Prostate gland (tissue), 2 donors: ENCODE measurements at regions not wholly inside any gene's neighbourhood (a gene's known extent, or its start where the extent isn't known, plus 50 kb on each side); places are given as distances from the start of the nearest gene placed in this dataset.

Experiments used
- DNase-seq: peaks from one replicate; pipeline ENCODE4 v3.0.0-alpha.2; 2019; ENCODE audit warnings: low spot score
- H3K27ac ChIP-seq, 2 donors: fragments of 200-600 bp; sonication (generic); 2 replicates each; pipeline ENCODE4 v1.5.1; 2017 to 2019
- H3K27me3 ChIP-seq: fragments of 200-600 bp; sonication (generic); replicated peaks from 2 replicates; pipeline ENCODE4 v1.5.1; 2019; ENCODE audit not compliant: insufficient read depth
- H3K36me3 ChIP-seq, 2 donors: fragments of 200-600 bp; sonication (generic); 1 replicate in 1 of 2; 2 replicates in 1 of 2; pipeline versions ENCODE4 v1.5.1 to v1.8.1; 2017 to 2019
- H3K4me1 ChIP-seq: fragments of 200-600 bp; sonication (generic); replicated peaks from 2 replicates; pipeline ENCODE4 v1.5.1; 2019
- H3K4me3 ChIP-seq, 2 donors: fragments of 200-600 bp; sonication (generic); 2 replicates each; pipeline ENCODE4 v1.5.1; 2017 to 2019
- H3K9me3 ChIP-seq: fragments of 200-600 bp; sonication (generic); 2 replicates; pipeline ENCODE4 v1.5.1; 2017
- POLR2A ChIP-seq: fragments of 450-650 bp; IDR thresholded peaks from one replicate; pipeline ENCODE4 v1.6.1; 2016; ENCODE audit warnings: antibody characterized with exemption, mild to moderate bottlenecking
- POLR2AphosphoS5 ChIP-seq: sonication (generic); formaldehyde crosslinking; IDR thresholded peaks from one replicate; pipeline ENCODE4 v1.6.1; 2017; ENCODE audit warnings: antibody characterized with exemption
- whole genome bisulfite sequencing: methylation state at CpG from one replicate; pipeline ENCODE4 v1.1.5; 2018; 5-methylcytosine and 5-hydroxymethylcytosine counted together
- intact Hi-C: fragments of 100-400 bp; cut with DNase I; formaldehyde crosslinking; loops from one replicate; pipeline ENCODE4 v1.14.2; 2022
- TF ChIP-seq, protein P1 (sequence below), 4 experiments: fragments of 200-600 bp in 2 of 4; fragments of 450-650 bp in 2 of 4; sonication (generic) in 2 of 4; IDR thresholded peaks; 1 replicate in 3 of 4; 2 replicates in 1 of 4; pipeline ENCODE4 v1.5.1; 2016 to 2019; ENCODE audit warnings: antibody characterized with exemption in 4 of 4, mild to moderate bottlenecking in 2 of 4, moderate library complexity in 2 of 4

DNA sequence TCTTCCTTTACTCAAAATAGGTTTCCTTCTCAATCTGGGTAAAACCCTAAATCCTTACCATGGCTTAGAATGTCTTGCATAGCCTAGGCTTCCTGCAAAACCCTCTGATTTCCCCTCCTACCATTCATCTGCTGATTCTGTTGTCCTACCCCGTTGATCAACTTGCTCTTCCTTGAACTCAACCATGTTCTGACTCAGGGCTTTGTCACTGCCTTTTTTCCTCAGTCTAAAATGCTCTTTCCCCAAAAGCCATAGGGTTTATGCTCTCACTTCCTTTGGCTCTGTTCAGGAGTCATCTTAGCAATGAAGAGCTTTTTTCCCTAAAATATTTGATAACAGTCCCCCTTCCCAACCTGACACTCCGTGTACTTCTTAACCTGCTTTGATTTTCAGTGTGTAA is 79.4 kb upstream of the IZUMO3 start:
- H3K27ac ChIP-seq, result no peak overlapping the region
- H3K36me3 ChIP-seq, result no peaks in the 10 kb centered on the region
- no peak for DNase-seq
- no peak for TF ChIP-seq POLR2A
- TF ChIP-seq POLR2AphosphoS5, result no peak
- TF ChIP-seq, protein P1, sequence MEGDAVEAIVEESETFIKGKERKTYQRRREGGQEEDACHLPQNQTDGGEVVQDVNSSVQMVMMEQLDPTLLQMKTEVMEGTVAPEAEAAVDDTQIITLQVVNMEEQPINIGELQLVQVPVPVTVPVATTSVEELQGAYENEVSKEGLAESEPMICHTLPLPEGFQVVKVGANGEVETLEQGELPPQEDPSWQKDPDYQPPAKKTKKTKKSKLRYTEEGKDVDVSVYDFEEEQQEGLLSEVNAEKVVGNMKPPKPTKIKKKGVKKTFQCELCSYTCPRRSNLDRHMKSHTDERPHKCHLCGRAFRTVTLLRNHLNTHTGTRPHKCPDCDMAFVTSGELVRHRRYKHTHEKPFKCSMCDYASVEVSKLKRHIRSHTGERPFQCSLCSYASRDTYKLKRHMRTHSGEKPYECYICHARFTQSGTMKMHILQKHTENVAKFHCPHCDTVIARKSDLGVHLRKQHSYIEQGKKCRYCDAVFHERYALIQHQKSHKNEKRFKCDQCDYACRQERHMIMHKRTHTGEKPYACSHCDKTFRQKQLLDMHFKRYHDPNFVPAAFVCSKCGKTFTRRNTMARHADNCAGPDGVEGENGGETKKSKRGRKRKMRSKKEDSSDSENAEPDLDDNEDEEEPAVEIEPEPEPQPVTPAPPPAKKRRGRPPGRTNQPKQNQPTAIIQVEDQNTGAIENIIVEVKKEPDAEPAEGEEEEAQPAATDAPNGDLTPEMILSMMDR (IDR thresholded peaks at IDR 0.05), result no peak
- WGBS, result 76% methylated on average over 2 of the region's 2 CpGs
- H3K4me3 ChIP-seq, result no peak overlapping the region
- no peaks in the 10 kb centered on the region for H3K9me3 ChIP-seq
- no peaks in the 10 kb centered on the region for H3K27me3 ChIP-seq
- H3K4me1 ChIP-seq, result no peaks in the 10 kb centered on the region
- intact Hi-C loops, result no loop called here

DNA sequence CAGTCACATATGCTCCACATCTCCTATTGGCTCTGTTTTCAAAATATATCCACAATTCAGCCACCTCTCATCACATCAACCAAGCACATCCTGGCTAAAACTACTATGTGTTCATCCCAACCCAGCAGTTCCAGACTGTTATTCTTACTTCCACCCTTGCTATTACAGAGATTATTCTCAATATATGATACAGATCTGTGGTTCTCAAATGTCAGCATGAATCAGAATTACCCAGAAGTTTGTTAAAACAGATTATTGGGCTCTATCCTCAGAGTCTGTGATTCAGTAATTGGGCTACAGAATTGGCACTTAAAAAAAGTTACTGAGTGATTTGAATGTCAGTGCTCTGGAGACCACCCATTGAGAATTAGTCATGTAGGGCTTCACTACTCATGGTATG is 78.8 kb upstream of the IZUMO3 start:
- no peak for TF ChIP-seq POLR2A
- H3K27ac ChIP-seq, result no peak overlapping the region
- no peak overlapping the region for H3K4me3 ChIP-seq
- intact Hi-C loops, result no loop called here
- no peaks in the 10 kb centered on the region for H3K9me3 ChIP-seq
- no peak for DNase-seq
- H3K27me3 ChIP-seq, result no peaks in the 10 kb centered on the region
- no peaks in the 10 kb centered on the region for H3K4me1 ChIP-seq
- no peaks in the 10 kb centered on the region for H3K36me3 ChIP-seq

DNA sequence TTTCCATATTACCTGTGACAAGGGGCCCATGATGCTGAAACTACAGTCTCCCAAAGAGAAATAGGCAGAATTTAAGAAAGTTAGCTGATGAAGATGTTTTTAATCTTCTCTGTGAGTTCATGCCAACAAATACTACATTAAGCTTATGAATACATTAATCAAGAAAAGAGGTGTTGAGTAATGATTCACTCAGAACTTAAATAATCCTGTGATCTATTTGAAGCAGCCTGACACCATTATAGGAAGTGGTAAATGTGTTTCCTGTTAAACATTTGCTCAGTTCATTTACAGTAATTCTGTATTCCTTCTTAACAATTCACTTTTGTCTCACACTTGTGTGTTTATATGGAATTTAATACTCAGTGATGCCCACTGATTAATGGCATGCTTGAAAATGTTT is 75.0 kb upstream of the IZUMO3 start:
- Histone ChIP-seq H3K9me3 (no peaks in the 10 kb centered on the region), H3K4me3 (no peak overlapping the region), H3K27ac (no peak overlapping the region), H3K27me3 (no peaks in the 10 kb centered on the region), H3K4me1 (no peaks in the 10 kb centered on the region), H3K36me3 (no peaks in the 10 kb centered on the region)
- TF ChIP-seq, protein P1 (IDR thresholded peaks at IDR 0.05), result no peak
- TF ChIP-seq POLR2AphosphoS5 (no peak), POLR2A (no peak)
- intact Hi-C loops, result no loop called here
- no peak for DNase-seq

DNA sequence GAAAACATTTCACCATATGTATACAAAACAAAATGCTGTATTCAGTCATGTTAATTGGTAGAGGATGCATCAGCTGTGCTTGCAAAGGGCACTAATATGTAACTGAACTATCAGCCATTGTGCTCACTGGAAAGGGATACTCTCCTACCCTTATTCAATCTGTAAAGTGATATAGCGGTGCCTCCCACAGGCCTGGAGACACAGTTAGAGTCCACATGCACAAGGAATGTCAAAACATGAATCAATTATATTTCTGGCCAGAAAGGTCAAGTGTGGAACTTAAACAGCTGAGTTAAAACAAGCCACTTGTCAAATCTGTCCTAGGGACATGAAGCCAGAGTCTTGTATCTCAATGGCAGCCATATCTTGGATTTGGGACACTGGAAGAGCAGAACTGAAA is 71.2 kb upstream of the IZUMO3 start:
- no peak for DNase-seq
- Histone ChIP-seq H3K4me3 (no peak overlapping the region), H3K27me3 (no peaks in the 10 kb centered on the region), H3K4me1 (no peaks in the 10 kb centered on the region), H3K9me3 (no peaks in the 10 kb centered on the region), H3K36me3 (no peaks in the 10 kb centered on the region), H3K27ac (no peak overlapping the region)
- TF ChIP-seq, protein P1 (IDR thresholded peaks at IDR 0.05), result no peak
- no peak for TF ChIP-seq POLR2A
- intact Hi-C loops, result no loop called here
- WGBS, result 100% methylated on average over 1 of the region's 1 CpG

DNA sequence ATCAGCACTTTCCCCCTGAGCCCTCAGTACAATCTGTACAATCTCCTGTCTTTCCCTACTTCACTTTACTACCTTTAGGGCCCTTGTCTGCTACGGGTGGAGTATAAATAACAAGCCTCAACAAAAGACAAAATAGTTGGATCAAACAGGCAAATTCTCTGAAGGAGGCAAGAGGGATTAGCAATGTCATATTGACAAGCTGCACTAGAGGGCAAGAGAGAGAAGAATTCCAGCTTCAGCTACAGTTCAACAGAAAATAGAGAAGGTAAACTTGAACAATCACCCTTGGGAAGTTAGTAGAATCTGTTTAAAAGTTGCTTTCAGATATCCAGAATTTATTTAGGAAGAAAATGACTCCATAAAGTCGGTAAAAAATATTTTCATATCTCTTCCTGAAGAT is 68.4 kb upstream of the IZUMO3 start:
- Histone ChIP-seq H3K36me3 (no peaks in the 10 kb centered on the region), H3K27ac (no peak overlapping the region), H3K9me3 (no peaks in the 10 kb centered on the region), H3K27me3 (no peaks in the 10 kb centered on the region), H3K4me3 (no peak overlapping the region), H3K4me1 (no peaks in the 10 kb centered on the region)
- intact Hi-C loops, result no loop called here
- WGBS, result 38% methylated on average over 2 of the region's 2 CpGs
- no peak for TF ChIP-seq POLR2AphosphoS5
- TF ChIP-seq, protein P1 (IDR thresholded peaks at IDR 0.05), result no peak
- no peak for TF ChIP-seq POLR2A
- no peak for DNase-seq

DNA sequence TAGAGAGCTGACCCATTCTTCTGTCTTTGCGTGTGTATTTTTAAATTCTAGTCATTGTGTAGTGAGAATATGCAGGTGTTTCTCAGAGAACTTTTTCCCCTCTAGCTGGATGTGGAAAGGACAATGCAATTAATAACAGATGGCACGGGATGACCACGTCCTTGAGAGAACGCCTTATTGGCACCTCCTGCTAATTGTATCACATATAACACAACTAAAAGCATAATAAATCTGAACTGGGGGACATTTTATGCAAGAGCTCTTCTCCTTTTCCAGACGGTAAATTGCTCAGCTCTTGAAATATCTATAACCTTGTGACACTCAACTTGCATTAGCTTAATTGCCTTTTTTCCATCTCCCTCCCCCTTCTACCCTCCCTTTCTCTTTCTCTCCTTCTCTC is 62.9 kb upstream of the IZUMO3 start:
- Histone ChIP-seq H3K9me3 (no peaks in the 10 kb centered on the region), H3K27ac (no peak overlapping the region), H3K4me1 (no peaks in the 10 kb centered on the region), H3K4me3 (no peak overlapping the region), H3K36me3 (no peaks in the 10 kb centered on the region), H3K27me3 (no peaks in the 10 kb centered on the region)
- no peak for DNase-seq
- TF ChIP-seq, protein P1 (IDR thresholded peaks at IDR 0.05), result no peak
- TF ChIP-seq POLR2AphosphoS5, result no peak
- no peak for TF ChIP-seq POLR2A
- 61% methylated on average over 5 of the region's 5 CpGs for WGBS
- intact Hi-C loops, result no loop called here
